GM18505 (cell line): ENCODE measurements at regions not wholly inside any gene's neighbourhood (a gene's known extent, or its start where the extent isn't known, plus 50 kb on each side); places are given as distances from the start of the nearest gene placed in this dataset.
"Not testable (repeated sequence)": the region's sequence is repeated elsewhere in the genome, so short reads cannot be mapped to it uniquely, and the experiment has no call there.

ENCODE experiments used
- ATAC-seq: cut with Tn5 transposase; IDR thresholded peaks from one replicate; pipeline ENCODE4 v1.9.1; 2021; ENCODE audit not compliant: unreplicated experiment
- POLR2A ChIP-seq: IDR thresholded peaks from 4 replicates; pipeline ENCODE4 v1.6.1; 2011; ENCODE audit warnings: borderline replicate concordance; ENCODE audit not compliant: insufficient read depth, insufficient read length; ENCODE audit errors: extremely low read depth

- ATAC-seq, result no peak
- no peak for TF ChIP-seq POLR2A
These were observed 437.2 kb upstream of the KLHL29 start for GRCh38 chr2:22947741-22948140.

GRCh38 chr2:22950431-22950830 lies 434.5 kb upstream of the KLHL29 start:
- no peak for ATAC-seq
- TF ChIP-seq POLR2A, result no peak

- ATAC-seq, result no peak
- TF ChIP-seq POLR2A, result no peak
These were observed 432.2 kb upstream of the KLHL29 start for GRCh38 chr2:22952656-22953225.

- TF ChIP-seq POLR2A, result no peak
- ATAC-seq, result no peak
These were observed 427.5 kb upstream of the KLHL29 start for GRCh38 chr2:22957446-22957845.

- no peak for ATAC-seq
- TF ChIP-seq POLR2A, result no peak
These were observed 426.7 kb upstream of the KLHL29 start for GRCh38 chr2:22958308-22958707.

- no peak for ATAC-seq
- no peak for TF ChIP-seq POLR2A
These were observed 417.2 kb upstream of the KLHL29 start for GRCh38 chr2:22967756-22968155.

GRCh38 chr2:22970284-22970975 lies 414.5 kb upstream of the KLHL29 start:
- no peak for TF ChIP-seq POLR2A
- ATAC-seq, result no peak

GRCh38 chr2:22970991-22971390 lies 414.0 kb upstream of the KLHL29 start:
- ATAC-seq, result no peak
- no peak for TF ChIP-seq POLR2A

GRCh38 chr2:22981785-22982184 lies 403.2 kb upstream of the KLHL29 start:
- no peak for ATAC-seq
- TF ChIP-seq POLR2A, result no peak

GRCh38 chr2:22984152-22984551 lies 400.8 kb upstream of the KLHL29 start:
- not testable (repeated sequence) for ATAC-seq

- no peak for ATAC-seq
- no peak for TF ChIP-seq POLR2A
These were observed 394.7 kb upstream of the KLHL29 start for GRCh38 chr2:22990246-22990645.

- no peak for ATAC-seq
These were observed 393.1 kb upstream of the KLHL29 start for GRCh38 chr2:22991844-22992243.

GRCh38 chr2:22992441-22992840 lies 392.5 kb upstream of the KLHL29 start:
- no peak for ATAC-seq
- TF ChIP-seq POLR2A, result no peak

More at GRCh38 chr2:22991844-22992243, 393.1 kb upstream of the KLHL29 start:
- TF ChIP-seq POLR2A, result no peak

GRCh38 chr2:22993250-22993649 lies 391.7 kb upstream of the KLHL29 start:
- no peak for TF ChIP-seq POLR2A
- ATAC-seq, result no peak

GRCh38 chr2:22995576-22995975 lies 389.4 kb upstream of the KLHL29 start:
- no peak for ATAC-seq
- no peak for TF ChIP-seq POLR2A

GRCh38 chr2:22996911-22997310 lies 388.1 kb upstream of the KLHL29 start:
- TF ChIP-seq POLR2A, result no peak
- no peak for ATAC-seq

- TF ChIP-seq POLR2A, result no peak
- ATAC-seq, result no peak
These were observed 386.6 kb upstream of the KLHL29 start for GRCh38 chr2:22998359-22998758.
